Stimulated activated CD4-positive, alpha-beta T cell treated with anti-CD3 and anti-CD28 coated beads, TNF-alpha, amount 100 ng/mL, for 48 hours (primary cell): ENCODE measurements at regions not wholly inside any gene's neighbourhood (a gene's known extent, or its start where the extent isn't known, plus 50 kb on each side); places are given as distances from the start of the nearest gene placed in this dataset.
"Not testable (repeated sequence)": the region's sequence is repeated elsewhere in the genome, so short reads cannot be mapped to it uniquely, and the experiment has no call there.

Source experiments
- DNase-seq, 3 donors: peaks; one replicate each; pipeline ENCODE4 v3.0.0-alpha.2; 2020; ENCODE audit warnings: low read depth in 3 of 3

GRCh38 chr10:4301291-4302045, 516.5 kb upstream of the KLF6 start:
- no peak for DNase-seq

- no peak for DNase-seq
These were observed 511.2 kb upstream of the KLF6 start for GRCh38 chr10:4296161-4296560.

DNA sequence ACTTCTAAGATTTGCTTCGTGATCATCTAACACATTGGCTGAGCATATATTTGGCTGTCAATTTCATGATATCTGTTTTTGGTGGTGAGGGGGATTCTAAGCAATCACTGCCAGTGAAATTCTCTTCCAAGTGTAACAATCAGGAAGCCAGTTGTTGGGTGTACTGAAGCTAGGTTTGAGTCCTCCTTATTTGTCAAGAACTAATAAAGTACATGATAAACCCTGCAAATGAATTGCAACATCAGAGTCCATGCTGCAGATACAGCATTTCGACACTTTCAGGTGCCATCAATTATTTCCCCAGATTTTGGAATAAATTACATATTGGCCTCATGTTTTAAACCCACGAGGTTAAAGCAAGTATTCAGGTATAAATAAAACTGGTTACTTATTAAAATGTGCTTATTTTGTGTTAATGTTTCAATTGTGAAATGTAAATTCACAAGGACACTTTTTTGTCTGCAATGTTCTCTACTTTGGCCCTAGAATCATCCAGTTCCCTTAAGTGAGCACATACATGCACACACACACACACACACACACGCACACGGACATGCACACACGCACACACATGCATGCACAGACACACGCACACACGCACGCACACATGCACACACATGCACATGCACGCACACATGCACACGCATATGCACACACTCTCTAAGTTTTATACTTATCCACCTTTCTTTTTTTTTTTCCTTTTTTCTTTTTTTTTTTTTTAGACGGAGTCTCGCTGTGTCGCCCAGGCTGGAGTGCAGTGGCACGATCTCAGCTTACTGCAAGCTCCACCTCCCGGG, 510.2 kb upstream of the KLF6 start:
- no peak for DNase-seq

DNA sequence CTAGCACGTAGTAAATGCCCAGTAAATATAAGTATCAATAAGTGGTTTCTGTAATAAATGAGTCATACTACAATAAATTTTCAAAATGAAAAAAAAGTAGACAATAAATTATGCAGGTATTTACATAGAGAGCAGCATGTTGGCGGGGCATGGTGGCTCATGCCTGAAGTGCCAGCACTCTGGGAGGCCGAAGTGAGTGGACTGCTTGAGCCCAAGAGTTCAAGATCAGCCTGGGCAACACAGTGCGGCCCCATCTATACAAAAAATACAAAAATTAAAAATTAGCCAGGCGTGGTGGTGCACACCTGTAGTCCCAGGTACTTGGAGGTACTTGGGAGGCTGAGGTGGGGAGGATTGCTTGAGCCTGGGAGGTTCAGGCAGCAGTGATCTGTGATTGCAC, 509.3 kb upstream of the KLF6 start:
- no peak for DNase-seq

- DNase-seq = no peak
These were observed 507.0 kb upstream of the KLF6 start for GRCh38 chr10:4291990-4292389.

DNA sequence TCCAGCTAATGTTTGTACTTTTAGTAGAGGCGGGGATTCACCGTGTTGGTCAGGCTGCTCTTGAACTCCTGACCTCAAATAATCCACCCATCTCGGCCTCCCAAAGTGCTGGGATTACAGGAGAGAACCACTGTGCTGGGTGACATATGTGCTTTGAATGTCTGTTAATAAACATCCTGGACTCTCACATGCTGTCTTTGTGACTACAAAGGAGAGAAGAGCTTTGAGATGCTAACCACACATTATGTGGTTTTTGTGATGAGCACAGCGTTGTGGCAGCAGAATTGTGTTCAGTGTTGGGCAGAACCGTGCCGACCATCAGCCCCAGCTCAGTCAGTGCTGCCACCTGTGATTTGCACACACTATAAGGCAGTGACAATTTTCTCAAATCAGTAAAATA, 500.1 kb upstream of the KLF6 start:
- DNase-seq = no peak

- no peak for DNase-seq
These were observed 499.0 kb upstream of the KLF6 start for GRCh38 chr10:4283846-4284610.

- DNase-seq = no peak
These were observed 497.5 kb upstream of the KLF6 start for GRCh38 chr10:4282496-4282895.

DNA sequence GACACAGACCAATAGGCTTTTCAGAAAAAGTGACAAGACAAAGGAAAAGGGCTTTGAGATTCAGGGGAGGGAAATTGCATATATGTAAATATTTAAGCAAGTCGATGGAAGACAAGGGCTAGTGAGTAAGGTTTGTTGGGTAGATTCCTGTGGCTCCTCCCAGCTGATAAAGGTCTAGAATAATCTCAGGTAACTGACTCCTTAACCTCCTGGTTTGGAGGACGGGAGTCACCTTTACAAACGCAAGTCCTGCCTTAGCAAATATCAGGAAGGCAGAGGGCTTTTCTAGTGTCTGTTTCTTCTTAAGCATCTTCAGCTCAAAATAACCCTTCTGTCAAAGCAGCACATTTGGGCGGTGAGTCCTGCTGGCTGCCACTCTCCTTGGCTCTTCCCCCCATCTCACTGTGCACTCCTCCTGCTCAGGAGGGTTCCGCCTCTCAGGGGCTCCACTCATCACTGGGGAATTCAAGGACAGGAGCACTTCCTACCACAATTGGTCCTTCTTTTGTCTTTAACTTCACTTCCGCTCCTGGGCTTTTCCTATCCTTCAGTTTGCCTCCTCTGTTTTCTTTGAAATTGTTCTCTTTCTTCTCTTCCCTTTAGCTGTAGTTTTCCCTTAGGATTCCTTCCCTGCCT, 496.3 kb upstream of the KLF6 start:
- DNase-seq = no peak

GRCh38 chr10:4280461-4281189, 495.6 kb upstream of the KLF6 start:
- DNase-seq = no peak

DNA sequence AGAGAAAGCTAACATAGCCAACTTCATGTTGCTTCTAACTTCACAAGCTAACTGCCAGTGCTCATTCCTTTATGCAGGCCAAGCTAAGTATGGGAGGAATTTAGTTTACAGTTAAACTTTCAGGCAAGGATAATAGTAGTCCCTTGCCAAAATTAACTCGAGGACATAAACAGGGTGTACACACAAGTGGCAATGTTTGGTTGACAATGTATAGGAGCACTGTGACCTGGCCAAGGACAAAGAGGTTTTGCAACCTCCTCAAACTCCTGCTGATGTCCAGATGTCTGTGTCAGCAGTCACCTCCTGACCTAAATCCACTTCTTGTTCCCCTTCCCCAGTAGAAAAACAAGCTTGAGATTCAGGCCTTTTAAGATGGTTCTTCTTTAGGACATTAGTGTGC, 494.6 kb upstream of the KLF6 start:
- no peak for DNase-seq

GRCh38 chr10:4278186-4278585, 493.2 kb upstream of the KLF6 start:
- DNase-seq = no peak

GRCh38 chr10:4276151-4276550, 491.1 kb upstream of the KLF6 start:
- no peak for DNase-seq

- DNase-seq = not testable (repeated sequence)
These were observed 489.7 kb upstream of the KLF6 start for GRCh38 chr10:4274671-4275070.

- no peak for DNase-seq
These were observed 486.2 kb upstream of the KLF6 start for GRCh38 chr10:4271193-4271592.

GRCh38 chr10:4270116-4270515, 485.1 kb upstream of the KLF6 start:
- no peak for DNase-seq

DNA sequence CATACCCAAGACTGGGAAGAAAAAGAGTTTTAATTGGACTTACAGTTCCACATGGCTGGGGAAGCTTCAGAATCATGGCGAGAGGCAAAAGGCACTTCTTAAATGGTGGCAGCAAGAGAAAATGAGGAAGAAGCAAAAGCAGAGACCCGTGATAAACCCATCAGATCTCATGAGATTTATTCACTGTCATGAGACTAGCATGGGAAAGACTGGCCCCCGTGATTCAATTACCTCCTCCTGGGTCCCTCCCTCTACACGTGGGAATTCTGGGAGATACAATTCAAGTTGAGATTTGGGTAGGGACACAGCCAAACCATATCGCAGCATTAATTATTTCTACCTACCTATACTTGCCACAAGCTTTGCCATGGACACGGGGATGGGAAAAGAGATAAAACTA, 483.5 kb upstream of the KLF6 start:
- DNase-seq = not testable (repeated sequence)

- DNase-seq = no peak
These were observed 482.2 kb upstream of the KLF6 start for GRCh38 chr10:4267086-4267773.

DNA sequence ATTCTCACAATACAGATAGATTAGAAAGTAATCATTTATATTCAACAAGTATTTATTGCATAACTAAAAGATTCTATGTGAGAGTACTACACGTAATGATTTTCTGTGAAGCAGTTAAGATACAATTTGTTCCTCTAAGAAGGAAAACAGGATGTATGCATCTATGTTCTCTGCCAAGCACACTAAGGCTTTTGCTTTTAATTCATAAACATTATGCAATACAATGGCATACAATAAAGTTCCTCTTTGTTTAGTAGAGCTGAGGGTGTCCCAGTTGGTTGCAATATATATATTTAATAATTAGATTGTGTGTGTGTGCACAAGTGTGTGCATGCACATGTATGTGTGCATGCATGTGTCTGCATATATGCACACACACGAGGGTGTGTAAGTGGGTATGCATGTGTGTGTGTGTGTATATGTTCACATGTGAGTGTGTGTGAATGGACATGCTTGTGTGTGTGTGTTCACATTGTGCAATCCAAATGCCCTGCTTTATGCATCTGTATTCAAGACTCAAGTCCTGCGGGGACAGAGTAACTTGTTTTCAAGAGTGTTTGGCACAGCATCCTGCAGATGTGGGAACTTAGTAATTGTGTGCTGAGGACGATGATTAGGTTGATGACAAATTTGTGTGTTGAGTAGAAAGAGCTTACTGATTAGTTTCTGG, 481.5 kb upstream of the KLF6 start:
- no peak for DNase-seq

DNA sequence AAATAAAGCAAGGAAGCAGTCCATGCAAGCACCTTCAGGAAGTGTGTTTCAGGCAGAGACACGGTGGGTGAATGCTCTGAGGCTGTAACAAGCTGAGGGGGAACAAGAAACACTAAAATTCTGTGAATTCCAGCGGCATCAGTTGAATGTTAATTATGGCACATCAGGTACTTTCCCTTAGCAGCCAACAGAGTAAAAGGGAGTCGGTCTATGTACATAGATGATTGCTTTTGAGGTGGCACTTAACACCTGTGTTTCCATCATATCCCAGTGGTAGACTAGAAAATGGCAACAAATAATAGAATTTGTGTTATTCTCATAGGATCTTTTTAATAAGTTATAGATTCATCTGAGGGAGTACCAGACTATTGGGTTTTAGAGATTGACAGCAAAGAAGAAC, 481.0 kb upstream of the KLF6 start:
- DNase-seq = no peak
